Uterus (tissue), 3 donors: ENCODE measurements at regions not wholly inside any gene's neighbourhood (a gene's known extent, or its start where the extent isn't known, plus 50 kb on each side); places are given as distances from the start of the nearest gene placed in this dataset.

Source experiments
- DNase-seq, 2 donors: peaks; one replicate each; pipeline ENCODE4 v3.0.0-alpha.2; 2019 to 2020
- H3K27ac ChIP-seq, 2 donors: fragments of 200-600 bp; sonication (generic); 1 replicate in 1 of 2; 2 replicates in 1 of 2; pipeline ENCODE4 v1.5.1; 2016 to 2018
- H3K27me3 ChIP-seq, 2 donors: fragments of 200-600 bp; sonication (generic); one replicate each; pipeline ENCODE4 v1.5.1; 2018 to 2019; ENCODE audit warnings: control low read depth in 1 of 2
- H3K36me3 ChIP-seq, 2 donors: fragments of 200-600 bp; sonication (generic); one replicate each; pipeline ENCODE4 v1.5.1; 2019; ENCODE audit warnings: control low read depth in 1 of 2
- H3K4me1 ChIP-seq, 2 donors: fragments of 200-600 bp; sonication (generic); one replicate each; pipeline ENCODE4 v1.5.1; 2018 to 2019; ENCODE audit warnings: control low read depth in 1 of 2
- H3K4me3 ChIP-seq, 2 donors: fragments of 200-600 bp; sonication (generic); 1 replicate in 1 of 2; 2 replicates in 1 of 2; pipeline ENCODE4 v1.5.1; 2018 to 2019; ENCODE audit warnings: mild to moderate bottlenecking in 1 of 2
- H3K9me3 ChIP-seq, 2 donors: fragments of 200-600 bp; sonication (generic); one replicate each; pipeline ENCODE4 v1.5.1; 2019; ENCODE audit warnings: control low read depth in 1 of 2
- CTCF ChIP-seq, 4 experiments: fragments of 200-600 bp in 2 of 4; fragments of 450-650 bp in 2 of 4; sonication (generic) in 2 of 4; IDR thresholded peaks; one replicate each; pipeline ENCODE4 v1.5.1; 2016 to 2019; ENCODE audit warnings: antibody characterized with exemption in 4 of 4, mild to moderate bottlenecking in 2 of 4, moderate library complexity in 1 of 4
- POLR2A ChIP-seq, 2 donors: fragments of 450-650 bp; IDR thresholded peaks; one replicate each; pipeline ENCODE4 v1.6.1; 2016; ENCODE audit warnings: antibody characterized with exemption in 2 of 2, mild to moderate bottlenecking in 1 of 2, moderate library complexity in 1 of 2
- intact Hi-C: fragments of 100-400 bp; cut with DNase I; formaldehyde crosslinking; loops from one replicate; pipeline ENCODE4 v1.15.1; 2023; ENCODE audit warnings: low total_unique reads
- donor health status: DM: yes; HTN: yes; CAD: no.

- H3K4me1 ChIP-seq = no peaks in the 10 kb centered on the region
- DNase-seq = no peak
- TF ChIP-seq POLR2A (IDR thresholded peaks at IDR 0.05) = no peak
- no peak for TF ChIP-seq CTCF (IDR thresholded peaks at IDR 0.05)
- intact Hi-C loops = no loop called here
- no peak overlapping the region for H3K27ac ChIP-seq
- H3K9me3 ChIP-seq = no peaks in the 10 kb centered on the region
- no peak overlapping the region for H3K4me3 ChIP-seq
- H3K36me3 ChIP-seq = no peaks in the 10 kb centered on the region
- H3K27me3 ChIP-seq = no peaks in the 10 kb centered on the region
Observed at GRCh38 chr13:73993661-73994060, 140.5 kb downstream of the KLF12 start.

- Histone ChIP-seq H3K27me3 (no peaks in the 10 kb centered on the region), H3K4me3 (no peak overlapping the region), H3K27ac (no peak overlapping the region), H3K9me3 (no peaks in the 10 kb centered on the region), H3K36me3 (no peaks in the 10 kb centered on the region), H3K4me1 (no peaks in the 10 kb centered on the region)
- TF ChIP-seq POLR2A (IDR thresholded peaks at IDR 0.05) (no peak), CTCF (IDR thresholded peaks at IDR 0.05) (no peak)
- no peak for DNase-seq
- intact Hi-C loops = no loop called here
Observed at GRCh38 chr13:73991884-73992283, 142.3 kb downstream of the KLF12 start.

GRCh38 chr13:73991384-73991783, 142.8 kb downstream of the KLF12 start:
- Histone ChIP-seq H3K4me1 (no peaks in the 10 kb centered on the region), H3K4me3 (no peak overlapping the region), H3K27me3 (no peaks in the 10 kb centered on the region), H3K27ac (no peak overlapping the region), H3K36me3 (no peaks in the 10 kb centered on the region), H3K9me3 (no peaks in the 10 kb centered on the region)
- TF ChIP-seq CTCF (IDR thresholded peaks at IDR 0.05) (no peak), POLR2A (IDR thresholded peaks at IDR 0.05) (no peak)
- intact Hi-C loops = no loop called here
- DNase-seq = no peak

GRCh38 chr13:73989244-73989843, 144.9 kb downstream of the KLF12 start:
- TF ChIP-seq POLR2A (IDR thresholded peaks at IDR 0.05) (no peak), CTCF (IDR thresholded peaks at IDR 0.05) (no peak)
- Histone ChIP-seq H3K9me3 (no peaks in the 10 kb centered on the region), H3K4me3 (no peak overlapping the region), H3K36me3 (no peaks in the 10 kb centered on the region), H3K27me3 (no peaks in the 10 kb centered on the region), H3K4me1 (no peaks in the 10 kb centered on the region), H3K27ac (no peak overlapping the region)
- intact Hi-C loops = no loop called here
- no peak for DNase-seq

- no peaks in the 10 kb centered on the region for H3K4me1 ChIP-seq
- H3K4me3 ChIP-seq = no peak overlapping the region
- no peaks in the 10 kb centered on the region for H3K36me3 ChIP-seq
- H3K27me3 ChIP-seq = no peaks in the 10 kb centered on the region
- no peak overlapping the region for H3K27ac ChIP-seq
- intact Hi-C loops = no loop called here
- no peak for TF ChIP-seq CTCF (IDR thresholded peaks at IDR 0.05)
- no peak for TF ChIP-seq POLR2A (IDR thresholded peaks at IDR 0.05)
- no peaks in the 10 kb centered on the region for H3K9me3 ChIP-seq
- DNase-seq = no peak
Observed at GRCh38 chr13:73988461-73988860, 145.7 kb downstream of the KLF12 start.
